Astrocyte (in vitro differentiated cells and primary cell): ENCODE measurements at regions not wholly inside any gene's neighbourhood (a gene's known extent, or its start where the extent isn't known, plus 50 kb on each side); places are given as distances from the start of the nearest gene placed in this dataset.
"Not testable (repeated sequence)": the region's sequence is repeated elsewhere in the genome, so short reads cannot be mapped to it uniquely, and the experiment has no call there.

Experiments
- EZH2 ChIP-seq: IDR thresholded peaks from 2 replicates; pipeline ENCODE4 v1.6.1; 2012; ENCODE audit warnings: mild to moderate bottlenecking, low read length, inconsistent platforms; ENCODE audit not compliant: insufficient read depth
- TF ChIP-seq, protein P1 (sequence below): IDR thresholded peaks from 2 replicates; pipeline ENCODE4 v1.5.1; 2011; ENCODE audit warnings: low read depth, mild to moderate bottlenecking, inconsistent platforms, low read length, moderate library complexity; ENCODE audit not compliant: insufficient read depth

DNA sequence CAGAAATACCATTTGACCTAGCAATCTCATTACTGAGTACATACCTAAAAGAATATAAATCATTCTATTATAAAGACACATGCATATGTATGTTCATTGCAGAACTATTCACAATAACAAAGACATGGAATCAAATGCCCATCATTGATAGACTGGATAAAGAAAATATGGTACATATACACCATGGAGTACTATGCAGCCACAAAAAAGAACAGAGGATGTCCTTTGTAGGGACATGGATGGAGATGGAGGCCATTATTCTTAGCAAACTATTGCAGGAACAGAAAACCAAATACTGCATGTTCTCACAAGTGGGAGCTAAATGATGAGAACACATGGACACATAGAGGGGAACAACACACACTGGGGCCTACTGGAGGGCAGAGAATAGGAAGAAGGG is 124.5 kb upstream of the GOT2 start:
- TF ChIP-seq, protein P1, sequence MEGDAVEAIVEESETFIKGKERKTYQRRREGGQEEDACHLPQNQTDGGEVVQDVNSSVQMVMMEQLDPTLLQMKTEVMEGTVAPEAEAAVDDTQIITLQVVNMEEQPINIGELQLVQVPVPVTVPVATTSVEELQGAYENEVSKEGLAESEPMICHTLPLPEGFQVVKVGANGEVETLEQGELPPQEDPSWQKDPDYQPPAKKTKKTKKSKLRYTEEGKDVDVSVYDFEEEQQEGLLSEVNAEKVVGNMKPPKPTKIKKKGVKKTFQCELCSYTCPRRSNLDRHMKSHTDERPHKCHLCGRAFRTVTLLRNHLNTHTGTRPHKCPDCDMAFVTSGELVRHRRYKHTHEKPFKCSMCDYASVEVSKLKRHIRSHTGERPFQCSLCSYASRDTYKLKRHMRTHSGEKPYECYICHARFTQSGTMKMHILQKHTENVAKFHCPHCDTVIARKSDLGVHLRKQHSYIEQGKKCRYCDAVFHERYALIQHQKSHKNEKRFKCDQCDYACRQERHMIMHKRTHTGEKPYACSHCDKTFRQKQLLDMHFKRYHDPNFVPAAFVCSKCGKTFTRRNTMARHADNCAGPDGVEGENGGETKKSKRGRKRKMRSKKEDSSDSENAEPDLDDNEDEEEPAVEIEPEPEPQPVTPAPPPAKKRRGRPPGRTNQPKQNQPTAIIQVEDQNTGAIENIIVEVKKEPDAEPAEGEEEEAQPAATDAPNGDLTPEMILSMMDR, result not testable (repeated sequence)
- TF ChIP-seq EZH2, result not testable (repeated sequence)
